HG03196 (cell line): ENCODE measurements at regions not wholly inside any gene's neighbourhood (a gene's known extent, or its start where the extent isn't known, plus 50 kb on each side); places are given as distances from the start of the nearest gene placed in this dataset.

Experiments
- ATAC-seq: cut with Tn5 transposase; IDR thresholded peaks from one replicate; pipeline ENCODE4 v1.9.1; 2021; ENCODE audit not compliant: unreplicated experiment

DNA sequence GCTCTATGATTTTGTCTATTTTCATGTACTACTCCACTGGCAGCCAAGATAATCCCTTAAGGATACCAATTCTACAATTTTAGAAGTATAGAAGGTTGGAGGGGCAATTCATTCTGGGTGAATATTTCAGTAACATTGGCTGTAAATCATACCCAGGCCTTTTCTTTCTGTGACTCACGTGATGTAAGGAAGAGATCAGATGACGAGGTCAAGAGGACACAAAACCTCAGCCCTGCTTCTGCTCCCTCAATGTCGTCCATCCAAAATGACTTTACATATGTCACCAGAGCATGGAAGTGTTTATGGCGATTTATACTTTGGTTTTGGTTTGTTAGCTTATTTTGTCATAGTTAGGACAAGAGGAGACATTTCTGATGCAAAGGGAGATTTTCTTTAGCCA, 70.7 kb upstream of the SLC4A4 start:
- no peak for ATAC-seq

DNA sequence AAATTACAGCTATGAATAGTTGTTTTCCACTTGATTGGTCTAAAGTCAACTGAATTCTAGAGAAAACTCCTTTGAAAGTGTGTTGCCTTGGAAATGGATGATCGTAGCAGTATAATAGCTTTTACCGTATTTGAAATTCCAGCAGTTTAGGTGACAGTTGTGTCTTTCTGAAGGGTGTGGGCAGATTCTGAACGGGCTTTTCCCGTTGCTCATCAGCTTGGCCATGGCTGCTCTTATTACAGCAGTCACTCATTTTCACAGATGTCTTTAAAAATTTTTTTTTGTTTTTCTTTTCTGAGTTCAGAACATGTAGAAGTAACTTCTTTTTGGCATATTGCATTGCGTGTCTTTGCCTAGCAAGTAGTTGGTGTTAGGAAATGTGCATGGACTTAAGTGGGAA, 69.6 kb upstream of the SLC4A4 start:
- no peak for ATAC-seq

DNA sequence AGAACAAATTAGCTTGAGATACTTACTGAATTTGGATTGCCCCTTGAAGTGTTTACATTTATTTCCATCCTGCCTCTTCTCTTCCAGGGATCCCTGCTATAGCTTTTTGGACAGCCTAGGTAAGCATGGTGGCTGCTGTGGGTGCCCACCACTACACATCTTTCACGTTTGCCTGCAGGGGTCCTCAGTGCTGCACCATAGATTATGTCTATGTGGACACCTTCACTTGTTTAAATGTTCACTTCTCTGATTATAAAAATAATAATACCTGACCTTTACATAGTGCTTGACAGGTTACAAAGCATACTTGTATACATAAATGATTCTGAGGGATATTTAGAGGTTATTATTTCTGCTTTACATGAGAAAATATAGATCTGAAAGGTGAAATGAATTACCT, 67.9 kb upstream of the SLC4A4 start:
- ATAC-seq, result no peak

DNA sequence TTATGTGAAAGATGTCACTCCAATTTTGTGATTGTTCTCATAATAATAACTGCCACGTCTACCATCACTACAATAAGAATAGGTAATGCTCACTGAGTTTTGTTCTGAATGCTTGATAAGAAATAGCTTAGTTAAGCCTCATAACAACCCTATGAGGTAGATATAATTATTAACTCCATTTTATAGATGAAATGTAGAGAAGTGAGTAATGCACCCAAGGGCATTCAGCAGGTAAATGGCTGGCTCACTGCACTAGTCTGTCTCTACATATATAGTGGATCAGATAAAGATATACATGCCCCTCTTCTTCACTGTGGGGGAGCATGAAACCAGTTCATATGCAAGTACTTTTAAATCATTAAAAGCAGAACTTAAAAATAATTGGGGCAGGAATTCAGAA, 65.8 kb upstream of the SLC4A4 start:
- no peak for ATAC-seq

DNA sequence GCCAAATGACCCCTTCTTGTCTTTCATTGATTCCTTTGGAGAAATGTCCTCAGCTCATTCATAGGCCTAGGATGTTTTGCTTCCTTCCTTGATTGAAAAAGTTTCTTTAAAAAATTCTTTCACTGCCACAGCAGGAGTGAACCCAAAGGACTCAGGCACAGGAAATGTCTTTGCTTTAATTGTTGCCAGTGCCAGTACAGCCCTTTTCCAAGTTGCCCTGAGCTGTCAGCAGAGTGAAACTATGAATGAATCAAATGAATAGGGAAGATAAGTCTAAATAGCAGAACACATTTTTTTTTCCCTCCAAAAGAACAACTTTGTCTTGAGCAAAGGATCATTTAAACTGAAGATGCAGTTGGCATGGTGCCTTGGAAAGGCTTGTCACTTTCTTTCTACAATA, 63.8 kb upstream of the SLC4A4 start:
- ATAC-seq, result no peak

DNA sequence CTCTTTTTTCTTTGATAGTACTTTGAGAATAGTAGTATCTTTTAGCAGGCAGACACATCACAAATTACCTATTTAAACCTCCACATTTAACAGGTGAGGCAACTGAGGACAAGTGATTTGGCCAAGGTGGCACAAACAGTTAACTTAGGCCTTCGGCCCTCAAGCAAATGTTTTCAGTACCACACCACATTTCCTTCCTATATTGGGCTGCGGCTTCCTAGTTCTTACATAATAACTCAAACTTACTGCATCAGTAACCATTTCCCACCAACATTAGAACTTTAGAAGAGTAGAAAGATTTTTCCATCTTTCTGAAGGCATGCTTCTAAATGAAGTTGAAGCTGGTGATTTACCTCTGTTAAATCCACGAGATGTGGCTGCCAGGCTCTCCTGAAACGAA, 63.2 kb upstream of the SLC4A4 start:
- no peak for ATAC-seq

DNA sequence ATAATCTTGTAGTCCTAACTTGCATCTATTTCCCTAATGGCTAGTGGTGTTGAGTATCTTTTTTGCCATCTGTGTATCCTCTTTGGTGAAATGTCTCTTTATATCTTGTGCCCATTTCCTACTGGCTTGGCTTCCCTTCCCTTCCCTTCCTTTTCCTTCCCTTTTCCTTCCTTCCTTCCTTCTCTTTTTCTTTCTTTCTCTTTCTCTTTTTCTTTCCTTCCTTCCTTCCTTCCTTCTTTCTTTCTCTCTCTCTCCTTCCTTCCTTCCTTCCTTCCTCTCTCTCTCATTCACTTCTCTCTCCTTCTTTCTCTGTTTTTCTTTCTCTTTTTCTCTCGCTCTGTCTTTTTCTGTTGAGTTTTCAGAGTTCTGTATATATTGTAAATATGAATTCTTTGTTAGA, 61.5 kb upstream of the SLC4A4 start:
- no peak for ATAC-seq

DNA sequence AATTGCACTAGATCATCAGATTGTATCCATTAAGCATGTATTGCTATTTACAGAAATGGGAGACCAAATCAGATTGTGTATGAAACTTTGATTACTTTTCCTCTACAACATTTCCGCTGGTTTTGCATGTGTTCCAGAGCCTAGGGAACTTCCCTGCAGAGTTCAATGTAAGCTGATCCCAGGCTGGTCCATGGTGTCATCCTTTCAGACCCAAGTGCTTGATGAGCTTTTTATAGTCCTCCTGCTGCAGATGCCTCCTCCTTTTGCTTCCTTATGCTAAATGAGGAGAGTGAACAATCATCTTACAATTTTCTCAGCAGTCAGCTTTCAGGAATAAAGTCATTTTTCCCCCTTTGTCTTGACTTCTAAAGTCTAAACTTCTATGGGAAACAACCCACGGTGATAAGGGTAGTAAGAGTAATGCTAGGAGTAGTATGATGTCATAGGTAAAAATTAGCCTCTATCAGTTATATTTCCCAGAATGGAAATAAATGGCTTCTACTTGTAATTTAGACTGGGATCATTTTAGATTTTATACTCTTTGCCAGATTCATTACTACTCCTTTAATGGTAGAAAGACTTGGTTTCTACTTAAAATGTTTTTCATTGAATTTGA, 55.1 kb upstream of the SLC4A4 start:
- no peak for ATAC-seq

DNA sequence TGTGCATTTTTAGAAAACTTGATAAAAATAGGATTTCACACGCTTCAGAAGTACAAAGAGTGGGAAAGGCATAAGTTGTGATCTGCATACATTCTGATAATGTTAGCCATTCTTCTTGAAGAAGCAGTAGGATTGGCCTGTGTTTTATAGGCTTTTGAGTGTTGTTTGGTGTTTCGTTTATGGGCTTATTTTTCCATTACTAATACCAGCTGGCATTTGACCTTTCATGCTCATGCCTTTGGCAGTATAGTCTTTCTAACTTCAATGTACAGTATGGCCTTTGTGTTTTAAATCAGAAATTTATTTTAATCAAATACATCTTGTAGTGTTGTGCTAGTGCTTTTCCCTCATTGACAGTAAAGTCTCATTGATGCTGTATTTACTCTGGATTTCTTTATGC, 51.5 kb upstream of the SLC4A4 start:
- no peak for ATAC-seq

DNA sequence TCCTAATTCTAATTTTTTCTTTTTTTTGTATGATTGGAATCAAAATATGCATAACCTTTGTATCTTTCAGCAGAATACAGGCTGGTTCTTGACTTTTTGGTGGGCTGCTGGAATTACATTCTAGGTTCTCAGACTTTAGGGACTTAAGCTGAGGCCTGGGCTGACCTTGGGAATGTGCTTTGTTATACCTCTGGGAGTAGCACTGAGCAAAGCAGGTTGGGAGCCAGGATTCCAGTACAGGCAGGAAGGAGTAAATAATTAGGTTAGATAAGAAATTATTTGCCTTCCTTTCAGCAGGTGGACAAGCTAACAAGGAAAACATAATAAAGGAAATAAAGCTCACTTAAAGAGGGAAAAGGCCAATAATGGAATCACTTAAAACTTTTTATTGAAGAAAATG, 49.9 kb upstream of the SLC4A4 start:
- ATAC-seq, result no peak
